Smooth muscle cell (in vitro differentiated cells): ENCODE measurements at regions not wholly inside any gene's neighbourhood (a gene's known extent, or its start where the extent isn't known, plus 50 kb on each side); places are given as distances from the start of the nearest gene placed in this dataset.

Source experiments
- DNase-seq: peaks from one replicate; lab custom pipeline; 2025; ENCODE audit not compliant: unreplicated experiment; lab: John Stamatoyannopoulos, UW
- H2AFZ ChIP-seq: fragments of 200-600 bp; sonication (generic); 2 replicates; pipeline ENCODE4 v1.6.0; 2016; ENCODE audit warnings: antibody characterized with exemption, low read depth, mild to moderate bottlenecking
- H3F3A ChIP-seq: fragments of 200-600 bp; sonication (generic); 2 replicates; pipeline ENCODE4 v1.6.0; 2017; ENCODE audit warnings: antibody characterized with exemption, low read depth
- H3K27ac ChIP-seq: fragments of 200-600 bp; sonication (generic); 2 replicates; pipeline ENCODE4 v1.5.1; 2016; ENCODE audit warnings: low read depth, mild to moderate bottlenecking
- H3K27me3 ChIP-seq: fragments of 200-600 bp; sonication (generic); 2 replicates; pipeline ENCODE4 v1.6.1; 2016; ENCODE audit warnings: low read depth, mild to moderate bottlenecking
- H3K36me3 ChIP-seq: fragments of 200-600 bp; sonication (generic); 2 replicates; pipeline ENCODE4 v1.5.1; 2016; ENCODE audit warnings: low read depth
- H3K4me1 ChIP-seq: fragments of 200-600 bp; sonication (generic); 2 replicates; pipeline ENCODE4 v1.5.1; 2016; ENCODE audit warnings: low read depth
- H3K4me2 ChIP-seq: fragments of 200-600 bp; sonication (generic); 2 replicates; pipeline ENCODE4 v1.6.0; 2016; ENCODE audit warnings: mild to moderate bottlenecking
- H3K4me3 ChIP-seq: fragments of 200-600 bp; sonication (generic); 2 replicates; pipeline ENCODE4 v1.5.1; 2016; ENCODE audit warnings: mild to moderate bottlenecking
- H3K79me2 ChIP-seq: fragments of 200-600 bp; sonication (generic); 2 replicates; pipeline ENCODE4 v1.6.0; 2016; ENCODE audit warnings: low read depth, mild to moderate bottlenecking
- H3K9ac ChIP-seq: fragments of 200-600 bp; sonication (generic); 2 replicates; pipeline ENCODE4 v1.6.0; 2016; ENCODE audit warnings: low read depth
- H3K9me3 ChIP-seq: fragments of 200-600 bp; sonication (generic); replicated peaks from 2 replicates; pipeline ENCODE4 v1.5.1; 2016; ENCODE audit warnings: low read depth
- H4K20me1 ChIP-seq: fragments of 200-600 bp; sonication (generic); 2 replicates; pipeline ENCODE4 v1.6.0; 2016; ENCODE audit warnings: low read depth
- CTCF ChIP-seq: fragments of 200-600 bp; sonication (generic); IDR thresholded peaks from 2 replicates; pipeline ENCODE4 v1.5.1; 2017; ENCODE audit warnings: borderline replicate concordance, mild to moderate bottlenecking, antibody characterized with exemption; ENCODE audit not compliant: insufficient read depth, poor library complexity, severe bottlenecking
- WGBS: methylation state at CpG from one replicate; pipeline ENCODE4 v1.1.7; 2016; ENCODE audit warnings: low lambda C conversion rate; 5-methylcytosine and 5-hydroxymethylcytosine counted together

DNA sequence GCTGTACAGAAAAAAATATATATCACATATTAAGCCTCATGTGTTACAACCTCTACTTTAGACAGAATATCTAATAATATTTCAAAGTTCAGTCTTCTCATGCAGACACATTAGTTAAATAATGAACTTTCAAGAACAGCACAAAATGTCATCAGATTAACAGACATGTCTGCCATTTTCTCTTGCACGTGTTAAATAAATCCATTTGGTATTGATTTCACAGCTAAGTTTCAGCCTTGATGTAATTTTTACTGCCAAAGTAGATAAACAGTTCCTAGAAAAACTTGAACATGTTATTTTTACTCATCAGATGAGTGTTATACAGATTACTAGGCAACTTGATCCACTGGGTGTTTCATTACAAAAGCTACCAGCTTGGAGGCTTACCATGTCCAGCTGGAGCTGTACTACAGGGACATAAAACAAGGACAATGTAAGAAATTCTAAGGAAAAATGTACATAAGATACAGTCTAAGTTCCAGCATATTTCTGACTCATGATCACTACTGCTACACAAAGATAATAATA, 290.7 kb upstream of the DDX18 start:
- Histone ChIP-seq H3K4me1 (no peaks in the 10 kb centered on the region), H3K27me3 (no peaks in the 10 kb centered on the region), H3K4me3 (no peak overlapping the region), H4K20me1 (no peaks in the 10 kb centered on the region), H2AFZ (no peak overlapping the region), H3K27ac (no peak overlapping the region), H3F3A (no peaks in the 10 kb centered on the region), H3K9me3 (no peaks in the 10 kb centered on the region), H3K36me3 (no peaks in the 10 kb centered on the region), H3K4me2 (no peak overlapping the region), H3K79me2 (no peaks in the 10 kb centered on the region), H3K9ac (no peak overlapping the region)
- TF ChIP-seq CTCF = no peak
- WGBS = 70% methylated on average over 1 of the region's 1 CpG
- DNase-seq = no peak

DNA sequence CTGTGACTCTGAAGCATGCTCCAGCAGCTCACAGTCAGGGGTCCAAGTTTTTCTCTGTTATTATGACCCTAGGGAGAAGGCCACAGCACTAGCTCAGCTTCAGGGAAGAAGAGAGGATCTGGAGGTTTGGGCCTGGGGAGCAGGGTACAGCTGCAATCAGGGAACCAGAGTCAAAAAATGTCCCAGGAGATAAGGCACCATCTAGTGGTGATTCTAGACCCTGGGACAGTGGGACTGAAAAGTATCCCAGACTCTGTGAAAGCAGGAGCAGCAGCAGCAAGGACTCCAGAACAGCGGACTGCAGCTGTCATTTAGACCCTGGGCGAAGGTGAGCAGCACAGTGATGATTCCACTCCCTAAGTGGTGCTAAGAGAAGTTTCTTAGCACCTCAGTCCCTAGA, 278.4 kb upstream of the DDX18 start:
- WGBS = 41% methylated on average over 2 of the region's 2 CpGs
- Histone ChIP-seq H3K4me3 (no peak overlapping the region), H3F3A (no peaks in the 10 kb centered on the region), H3K27me3 (no peaks in the 10 kb centered on the region), H2AFZ (no peak overlapping the region), H3K9ac (no peak overlapping the region), H3K27ac (no peak overlapping the region), H4K20me1 (no peaks in the 10 kb centered on the region), H3K79me2 (no peaks in the 10 kb centered on the region), H3K4me1 (no peaks in the 10 kb centered on the region), H3K9me3 (no peaks in the 10 kb centered on the region), H3K4me2 (no peak overlapping the region), H3K36me3 (no peaks in the 10 kb centered on the region)
- TF ChIP-seq CTCF = peak; percentile 43
- DNase-seq = no peak

- no peaks in the 10 kb centered on the region for H3F3A ChIP-seq
- no peaks in the 10 kb centered on the region for H3K9me3 ChIP-seq
- no peak overlapping the region for H3K9ac ChIP-seq
- no peak for DNase-seq
- no peaks in the 10 kb centered on the region for H3K36me3 ChIP-seq
- no peak overlapping the region for H2AFZ ChIP-seq
- H3K27ac ChIP-seq = no peak overlapping the region
- no peaks in the 10 kb centered on the region for H3K27me3 ChIP-seq
- no peaks in the 10 kb centered on the region for H4K20me1 ChIP-seq
- H3K4me3 ChIP-seq = no peak overlapping the region
- no peaks in the 10 kb centered on the region for H3K79me2 ChIP-seq
- H3K4me1 ChIP-seq = no peaks in the 10 kb centered on the region
- no peak for TF ChIP-seq CTCF
- 72% methylated on average over 4 of the region's 4 CpGs for WGBS
- no peak overlapping the region for H3K4me2 ChIP-seq
Measured at GRCh38 chr2:117537032-117537431, 277.5 kb upstream of the DDX18 start.

GRCh38 chr2:117551858-117552257, 262.6 kb upstream of the DDX18 start:
- no peak overlapping the region for H3K4me3 ChIP-seq
- no peaks in the 10 kb centered on the region for H3K9me3 ChIP-seq
- H2AFZ ChIP-seq = no peak overlapping the region
- no peaks in the 10 kb centered on the region for H3K27me3 ChIP-seq
- H3K9ac ChIP-seq = no peak overlapping the region
- no peaks in the 10 kb centered on the region for H3K79me2 ChIP-seq
- H3K4me1 ChIP-seq = peaks cover 5% of the 10 kb centered on the region
- WGBS = 52% methylated on average over 3 of the region's 3 CpGs
- TF ChIP-seq CTCF = no peak
- H3F3A ChIP-seq = no peaks in the 10 kb centered on the region
- no peaks in the 10 kb centered on the region for H3K36me3 ChIP-seq
- no peak overlapping the region for H3K4me2 ChIP-seq
- H3K27ac ChIP-seq = no peak overlapping the region
- no peaks in the 10 kb centered on the region for H4K20me1 ChIP-seq
- no peak for DNase-seq
